Ishikawa (cell line): ENCODE measurements at regions not wholly inside any gene's neighbourhood (a gene's known extent, or its start where the extent isn't known, plus 50 kb on each side); places are given as distances from the start of the nearest gene placed in this dataset.

ENCODE experiments used
- CREB1 ChIP-seq: IDR thresholded peaks from 2 replicates; pipeline ENCODE4 v1.6.1; 2012; ENCODE audit warnings: low read depth
- EGR1 ChIP-seq: IDR thresholded peaks from 2 replicates; pipeline ENCODE4 v1.6.1; 2012
- EP300 ChIP-seq: IDR thresholded peaks from 2 replicates; pipeline ENCODE4 v1.6.1; 2012; ENCODE audit warnings: borderline replicate concordance
- FOXM1 ChIP-seq: IDR thresholded peaks from 2 replicates; pipeline ENCODE4 v1.6.1; 2012; ENCODE audit warnings: low read depth, borderline replicate concordance
- MAX ChIP-seq: IDR thresholded peaks from 2 replicates; pipeline ENCODE4 v1.6.1; 2012
- NFIC ChIP-seq: IDR thresholded peaks from 2 replicates; pipeline ENCODE4 v1.6.1; 2012
- RAD21 ChIP-seq: IDR thresholded peaks from 2 replicates; pipeline ENCODE4 v1.6.1; 2012; ENCODE audit warnings: low read depth
- REST ChIP-seq: IDR thresholded peaks from 2 replicates; pipeline ENCODE4 v1.6.1; 2012; ENCODE audit warnings: low read depth, mild to moderate bottlenecking
- TAF1 ChIP-seq: IDR thresholded peaks from 2 replicates; pipeline ENCODE4 v1.6.1; 2012; ENCODE audit warnings: low read depth, mild to moderate bottlenecking
- TCF12 ChIP-seq: IDR thresholded peaks from 2 replicates; pipeline ENCODE4 v1.6.1; 2012; ENCODE audit warnings: low read depth
- TEAD4 ChIP-seq: IDR thresholded peaks from 2 replicates; pipeline ENCODE4 v1.6.1; 2012
- YY1 ChIP-seq: IDR thresholded peaks from 2 replicates; pipeline ENCODE4 v1.6.1; 2012; ENCODE audit warnings: low read depth
- ZBTB7A ChIP-seq: IDR thresholded peaks from 2 replicates; pipeline ENCODE4 v1.6.1; 2012; ENCODE audit warnings: low read depth
- TF ChIP-seq, protein P1 (sequence below): IDR thresholded peaks from 2 replicates; pipeline ENCODE4 v1.6.1; 2012

DNA sequence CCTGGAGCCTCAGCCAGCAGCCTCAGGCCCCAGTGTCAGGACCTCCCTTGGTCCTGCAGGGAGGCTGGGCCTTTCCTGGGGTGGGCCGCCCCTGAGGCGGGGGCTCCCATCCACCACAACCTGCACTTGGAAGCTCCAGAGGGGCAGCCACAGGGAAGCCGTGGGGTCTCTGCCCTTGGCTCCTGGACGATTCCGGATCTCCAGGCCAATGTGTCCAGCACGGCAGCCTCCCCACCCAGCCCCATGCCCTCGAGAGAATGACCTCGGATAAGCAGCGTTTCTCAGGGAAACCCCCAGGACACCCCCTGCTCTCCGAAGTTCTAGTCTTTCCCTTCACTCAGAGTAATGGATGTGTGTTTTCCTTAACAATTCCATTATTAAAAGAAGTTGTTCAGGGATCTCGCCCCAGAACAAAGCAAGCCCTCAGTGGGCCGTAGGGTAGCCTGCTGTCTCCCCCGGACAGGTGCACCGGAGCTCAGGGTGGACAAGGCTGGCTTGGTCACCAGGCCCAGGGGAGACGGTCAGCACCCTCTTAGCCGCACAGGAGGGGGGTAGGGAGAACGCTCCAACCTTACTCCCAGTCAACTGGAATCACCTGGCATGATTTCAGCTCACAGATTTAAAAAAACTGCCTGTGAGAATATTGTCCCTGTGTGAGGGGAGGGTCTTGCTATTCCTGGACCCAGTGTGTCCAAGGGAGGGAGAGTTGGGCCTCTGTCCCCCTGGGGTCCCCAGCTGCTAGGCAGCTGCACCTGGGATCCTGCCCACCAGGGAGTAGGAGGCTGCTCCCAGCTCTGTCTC lies 72.2 kb upstream of the OTOS start:
- TF ChIP-seq, protein P1, sequence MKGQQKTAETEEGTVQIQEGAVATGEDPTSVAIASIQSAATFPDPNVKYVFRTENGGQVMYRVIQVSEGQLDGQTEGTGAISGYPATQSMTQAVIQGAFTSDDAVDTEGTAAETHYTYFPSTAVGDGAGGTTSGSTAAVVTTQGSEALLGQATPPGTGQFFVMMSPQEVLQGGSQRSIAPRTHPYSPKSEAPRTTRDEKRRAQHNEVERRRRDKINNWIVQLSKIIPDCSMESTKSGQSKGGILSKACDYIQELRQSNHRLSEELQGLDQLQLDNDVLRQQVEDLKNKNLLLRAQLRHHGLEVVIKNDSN, result no peak
- TF ChIP-seq FOXM1 (no peak), YY1 (no peak), CREB1 (no peak), EP300 (no peak), EGR1 (no peak), TEAD4 (no peak), REST (no peak), RAD21 (no peak), TCF12 (no peak)

GRCh38 chr2:240213226-240213475 lies 72.7 kb upstream of the OTOS start:
- no peak for TF ChIP-seq EP300
- no peak for TF ChIP-seq YY1
- no peak for TF ChIP-seq REST
- no peak for TF ChIP-seq ZBTB7A
- TF ChIP-seq TEAD4, result no peak
- no peak for TF ChIP-seq TCF12
- TF ChIP-seq TAF1, result no peak
- no peak for TF ChIP-seq EGR1

DNA sequence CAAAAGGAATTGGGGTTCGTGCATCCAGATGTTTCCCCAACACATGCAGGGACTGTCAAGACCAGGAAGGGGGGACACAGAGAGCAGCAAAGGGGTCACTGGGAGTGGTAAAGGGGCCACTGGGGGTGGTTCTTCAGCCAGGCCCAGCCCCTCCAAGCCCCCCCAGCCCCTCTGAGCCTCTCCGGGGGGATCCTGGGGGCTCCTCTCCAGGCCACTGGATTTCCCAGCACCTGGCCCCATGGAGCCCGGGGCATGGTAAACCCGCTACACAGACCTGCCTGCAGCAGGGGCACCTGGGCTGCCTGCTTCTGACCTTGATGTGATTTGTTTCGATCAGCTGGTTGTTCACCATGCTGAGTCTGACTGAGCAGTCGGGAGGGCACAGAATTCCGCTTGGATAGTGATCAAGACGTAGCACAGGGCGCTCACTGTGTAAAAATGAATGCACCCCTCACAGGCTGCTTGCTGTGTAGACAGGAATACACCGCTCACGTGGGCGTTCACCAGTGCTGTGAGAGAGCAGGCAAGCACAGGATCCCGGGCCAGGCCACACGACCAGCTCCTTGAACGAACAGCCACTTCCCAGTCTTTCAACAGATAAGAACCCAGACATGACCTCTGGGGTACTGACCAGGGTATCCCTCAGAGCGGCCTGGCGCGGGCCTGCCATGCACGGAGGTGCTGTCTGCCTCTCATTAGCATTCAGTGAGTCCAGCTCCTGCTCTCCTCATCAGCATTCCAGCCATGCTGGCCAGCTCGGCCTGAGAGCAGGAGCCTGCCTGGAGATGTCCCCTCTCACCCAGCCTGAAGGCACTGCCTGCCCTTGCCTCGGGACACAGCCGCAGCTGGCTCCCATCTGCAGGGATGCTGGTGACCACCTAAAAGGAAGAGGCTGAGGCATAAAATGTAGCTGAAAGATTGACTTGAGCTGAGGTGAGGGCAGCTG lies 73.3 kb upstream of the OTOS start:
- TF ChIP-seq EGR1 (no peak), RAD21 (no peak), NFIC (no peak), EP300 (no peak)

DNA sequence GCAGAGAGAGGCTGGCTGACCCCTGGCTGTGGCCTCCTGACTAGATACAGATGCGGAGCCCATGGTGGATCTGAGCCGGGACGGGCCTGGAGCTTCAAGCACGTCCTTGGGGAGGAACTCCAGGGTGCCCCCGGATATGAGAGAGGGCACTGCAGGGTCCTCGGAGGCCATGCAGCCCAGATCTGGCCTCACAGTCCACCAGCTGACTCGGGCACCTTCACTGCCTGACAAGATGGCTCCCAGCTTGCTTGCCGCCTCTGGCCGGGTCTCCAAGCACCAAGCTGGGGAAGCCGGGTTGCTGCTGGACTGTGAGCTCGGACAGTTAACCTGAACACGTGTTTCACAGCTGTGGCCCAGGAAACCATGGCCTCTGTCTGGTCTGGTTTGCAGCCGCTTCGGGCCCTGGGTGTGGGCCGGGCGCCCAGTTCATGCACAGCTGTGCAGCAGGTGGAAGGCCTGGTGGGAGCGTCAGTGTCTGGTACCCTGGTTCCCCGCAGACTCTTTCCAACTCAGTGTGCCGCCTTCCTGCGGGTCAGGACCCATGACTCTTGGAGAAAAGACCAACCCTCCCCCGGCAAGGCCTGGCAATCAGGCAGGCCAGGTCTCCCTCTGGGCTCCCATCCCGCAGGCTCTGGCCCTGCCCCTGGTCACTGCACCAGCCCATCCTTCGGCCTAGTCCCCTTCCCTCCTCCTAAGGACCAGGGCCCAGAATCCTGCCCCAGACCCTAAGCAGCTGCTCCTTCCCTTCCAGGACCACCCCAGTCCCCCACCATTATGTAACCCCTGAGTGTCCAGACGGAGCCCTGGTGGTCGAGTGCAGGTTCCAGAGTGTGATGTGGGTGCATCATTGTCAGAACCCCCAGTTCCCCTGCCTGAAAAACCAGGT lies 74.6 kb upstream of the OTOS start:
- TF ChIP-seq EP300, result no peak
- TF ChIP-seq MAX, result no peak
- TF ChIP-seq, protein P1, result no peak
- TF ChIP-seq REST, result no peak
- TF ChIP-seq TEAD4, result no peak
- no peak for TF ChIP-seq TAF1
- no peak for TF ChIP-seq TCF12
- TF ChIP-seq CREB1, result no peak
- TF ChIP-seq ZBTB7A, result no peak
- no peak for TF ChIP-seq YY1
- no peak for TF ChIP-seq NFIC
- no peak for TF ChIP-seq RAD21
- TF ChIP-seq EGR1, result no peak
